GM13977 (cell line): ENCODE measurements at regions not wholly inside any gene's neighbourhood (a gene's known extent, or its start where the extent isn't known, plus 50 kb on each side); places are given as distances from the start of the nearest gene placed in this dataset.
"Not testable (repeated sequence)": the region's sequence is repeated elsewhere in the genome, so short reads cannot be mapped to it uniquely, and the experiment has no call there.

ENCODE experiments used
- DNase-seq: peaks from one replicate; pipeline ENCODE4 v3.0.0; 2012; ENCODE audit warnings: low spot score
- CTCF ChIP-seq: IDR thresholded peaks from 2 replicates; pipeline ENCODE4 v1.5.1; 2012; ENCODE audit warnings: mild to moderate bottlenecking, control low read depth; ENCODE audit not compliant: insufficient read depth; ENCODE audit errors: extremely low read depth, missing control alignments
- in situ Hi-C: fragments of 300-500 bp; cut with MboI; formaldehyde crosslinking; loops from one replicate; pipeline ENCODE4 v1.12.0; 2022; ENCODE audit warnings: low sequenced_read_pairs, low pct_unique_long_range_greater_than_20kb, mixed read lengths, inconsistent platforms; ENCODE audit not compliant: unreplicated experiment

- in situ Hi-C loops, DNase-seq: not testable (repeated sequence)
These were observed 824.7 kb downstream of the LRRTM4 start for GRCh38 chr2:76697439-76697838.

DNA sequence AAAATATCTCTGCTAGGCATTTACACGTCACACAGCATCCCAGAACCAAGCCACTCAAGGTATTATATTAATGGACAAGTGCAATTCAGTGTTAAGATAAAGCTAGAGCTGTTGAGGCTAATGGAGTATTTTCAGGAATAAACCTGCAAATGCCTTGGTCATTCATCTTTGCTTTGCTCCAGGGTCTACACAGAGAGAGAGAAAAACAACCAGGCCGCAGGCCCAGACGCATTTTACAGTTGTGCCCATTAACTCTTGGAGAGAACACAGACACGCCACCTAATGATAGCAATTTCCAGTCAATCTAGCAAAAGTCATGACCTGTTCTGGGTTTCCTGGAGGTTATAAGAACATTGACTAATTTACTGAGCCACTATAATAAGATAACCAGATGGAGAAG is 829.3 kb downstream of the LRRTM4 start:
- TF ChIP-seq CTCF: no peak
- in situ Hi-C loops: no loop called here
- no peak for DNase-seq

DNA sequence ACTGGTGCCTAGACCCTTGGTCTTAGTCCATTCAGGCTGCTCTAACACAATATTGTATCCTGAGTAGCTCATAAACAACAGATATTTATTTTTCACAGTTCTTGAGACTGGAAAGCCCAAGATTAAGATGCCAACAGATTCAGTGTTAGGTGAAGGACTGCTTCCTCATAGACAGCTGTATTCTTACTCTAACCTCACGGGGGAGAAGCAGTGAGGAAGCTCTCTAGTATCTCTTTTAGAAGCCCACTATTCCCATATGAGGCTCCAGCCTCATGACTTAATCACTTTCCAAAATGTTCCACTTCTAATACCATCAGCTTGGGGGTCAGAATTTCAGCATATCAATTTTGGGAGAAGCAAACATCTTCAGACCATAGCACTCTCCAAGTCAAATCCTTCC is 833.4 kb downstream of the LRRTM4 start:
- in situ Hi-C loops: no loop called here
- DNase-seq: no peak
- TF ChIP-seq CTCF: no peak

- no peak for DNase-seq
- no peak for TF ChIP-seq CTCF
- in situ Hi-C loops: no loop called here
These were observed 834.3 kb downstream of the LRRTM4 start for GRCh38 chr2:76687923-76688322.

DNA sequence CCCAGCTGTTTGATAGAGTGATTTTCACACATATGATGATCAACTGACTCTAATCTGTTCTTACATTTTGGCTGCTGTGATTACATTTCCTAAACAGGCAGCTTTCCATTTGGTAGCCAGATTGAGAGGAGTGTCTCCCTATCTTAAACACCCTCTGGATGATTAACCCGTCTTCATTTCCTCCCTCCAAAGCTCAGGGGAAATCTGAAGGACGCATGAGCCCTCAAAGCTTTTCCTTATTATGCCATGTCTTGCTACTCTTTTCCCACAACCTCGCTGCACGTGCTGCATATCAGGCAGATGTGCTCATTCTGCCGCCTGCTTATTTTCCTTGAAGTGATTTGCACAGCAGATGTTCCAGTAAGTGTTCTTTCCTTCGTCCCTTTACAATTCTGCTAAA is 837.4 kb downstream of the LRRTM4 start:
- DNase-seq: no peak
- TF ChIP-seq CTCF: no peak
- in situ Hi-C loops: no loop called here

DNA sequence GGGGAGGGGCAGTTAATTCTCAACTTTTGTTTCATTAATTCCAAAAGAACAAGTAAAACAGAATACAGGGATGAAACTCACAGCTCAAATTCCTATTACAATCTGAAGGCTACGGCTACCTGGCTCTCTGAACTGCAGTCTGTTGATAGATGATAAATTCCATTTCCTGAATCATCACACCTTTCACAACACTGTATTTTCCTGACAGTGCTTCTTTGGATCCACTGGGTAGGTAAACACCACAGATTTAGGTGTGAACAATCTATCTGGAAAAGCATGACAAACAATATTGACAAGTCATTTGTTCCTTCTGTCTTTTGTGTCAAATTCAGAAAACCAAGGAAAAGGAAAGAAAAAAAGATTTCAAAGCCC is 843.2 kb downstream of the LRRTM4 start:
- no peak for DNase-seq
- no peak for TF ChIP-seq CTCF
- in situ Hi-C loops: no loop called here

DNA sequence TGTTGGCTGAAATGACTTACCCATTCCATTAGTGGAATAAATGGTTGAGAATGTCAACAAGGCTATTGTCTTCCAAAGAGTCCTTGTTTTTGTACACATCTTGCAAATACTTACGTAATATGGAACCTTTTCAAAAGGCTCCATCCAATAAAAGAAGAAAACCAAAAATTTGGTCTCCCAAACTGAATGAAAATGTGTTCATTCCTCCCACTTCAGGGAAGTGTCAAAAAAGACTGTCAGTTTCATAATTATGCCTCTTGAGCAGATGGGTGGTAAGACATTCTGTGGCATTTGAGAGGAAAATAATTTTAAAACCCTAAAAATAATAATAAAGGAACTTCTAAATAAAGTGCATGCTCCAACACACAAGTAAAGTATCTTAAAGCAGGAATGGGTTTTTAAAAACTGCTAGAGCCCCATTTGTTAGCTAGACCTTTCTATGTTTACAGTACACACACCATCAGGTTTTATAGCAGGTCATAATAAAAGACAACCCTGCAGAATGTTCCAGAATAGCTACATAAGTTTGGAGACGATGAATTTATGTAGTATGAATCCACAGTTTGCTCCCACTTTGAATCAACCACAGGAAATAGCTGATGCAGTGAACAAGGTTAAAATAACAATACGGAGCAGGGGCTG is 843.7 kb downstream of the LRRTM4 start:
- in situ Hi-C loops: no loop called here
- TF ChIP-seq CTCF: no peak
- DNase-seq: no peak
